ENCODE measurements at regions not wholly inside any gene's neighbourhood (a gene's known extent, or its start where the extent isn't known, plus 50 kb on each side); places are given as distances from the start of the nearest gene placed in this dataset.
A peak's percentile ranks its signal among the peaks of the same experiment; 100 is the strongest.
"Not testable (repeated sequence)": the region's sequence is repeated elsewhere in the genome, so short reads cannot be mapped to it uniquely, and the experiment has no call there.

DNA sequence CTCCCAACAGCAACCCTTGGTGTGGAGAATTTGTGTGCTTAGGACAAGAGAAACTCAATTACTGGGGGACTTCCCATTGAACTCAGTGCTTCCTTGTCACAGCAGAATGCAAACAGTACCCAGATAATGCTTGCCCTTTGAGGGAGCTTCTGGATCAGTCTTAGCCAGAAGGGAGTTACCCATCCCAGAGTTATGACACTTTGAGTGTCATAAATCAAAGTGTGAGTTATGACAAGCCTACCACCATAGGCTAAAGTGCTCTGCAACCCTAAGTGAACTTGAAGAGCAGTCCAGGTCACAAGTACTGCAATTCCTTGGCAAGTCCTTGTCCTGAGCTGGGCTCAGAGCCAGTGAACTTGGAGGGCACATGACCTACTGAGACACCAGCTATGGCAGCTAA is 1513.9 kb upstream of the PCDH10 start:
- DNase-seq (ENCODE audit: low spot score) = no peak
- intact Hi-C loops (cut with DNase I) = no loop called here

DNA sequence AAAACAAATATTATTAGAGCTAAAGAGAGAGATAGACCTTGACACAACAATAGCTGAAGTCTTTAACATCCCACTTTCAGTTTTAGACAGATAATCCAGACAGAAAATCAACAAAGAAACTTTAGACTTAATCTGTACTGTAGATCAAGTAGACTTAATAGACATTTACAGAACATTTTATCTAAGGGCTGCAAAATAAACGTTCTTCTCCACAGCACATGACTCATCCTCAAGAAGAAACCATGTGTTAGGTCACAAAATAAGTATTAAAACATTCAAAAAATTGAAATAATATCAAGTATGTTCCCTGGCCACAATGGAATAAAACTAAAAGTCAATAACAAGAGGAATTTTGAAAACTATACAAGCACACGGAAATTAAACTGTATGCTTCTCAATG is 1510.3 kb upstream of the PCDH10 start:
- no peak for DNase-seq (ENCODE audit: low spot score)
- intact Hi-C loops (cut with DNase I) = no loop called here

DNA sequence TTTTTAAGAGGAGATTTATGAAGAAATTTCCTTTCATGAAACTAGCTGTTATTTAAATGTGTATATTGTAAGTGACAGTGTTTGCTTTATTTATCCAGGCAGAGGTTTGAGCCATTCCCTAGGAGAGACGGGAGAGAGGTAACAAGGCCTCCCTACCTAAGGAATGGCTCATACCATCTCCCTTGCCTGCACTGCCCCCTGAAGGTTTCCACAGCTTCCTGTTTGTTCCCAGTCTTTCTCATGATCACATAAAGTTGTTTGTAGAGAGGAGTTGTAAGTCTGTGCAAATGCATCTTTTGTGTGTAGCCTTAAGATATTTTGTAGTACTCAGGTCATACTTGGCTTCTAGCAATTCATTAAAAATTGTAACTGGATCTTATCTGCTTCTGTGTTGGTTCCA is 1504.5 kb upstream of the PCDH10 start:
- intact Hi-C loops (cut with DNase I) = no loop called here
- no peak for DNase-seq (ENCODE audit: low spot score)

DNA sequence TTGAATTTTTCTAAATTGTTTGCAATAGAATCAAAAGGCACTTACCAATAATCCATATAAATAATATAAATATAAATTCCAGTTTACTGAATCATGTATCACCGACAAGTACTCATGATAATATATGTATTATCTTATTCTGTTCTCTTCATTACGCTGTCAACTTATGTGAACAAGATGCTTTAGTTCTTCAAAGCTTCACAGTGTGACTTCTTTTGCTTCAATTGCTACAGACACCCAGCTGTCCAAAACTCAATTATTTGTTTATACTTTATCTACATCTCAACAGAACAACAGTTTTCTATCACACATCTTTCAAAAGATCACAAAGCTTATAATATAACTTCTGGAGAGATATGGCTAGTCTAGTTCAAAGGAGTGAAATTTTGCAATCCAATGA is 1499.9 kb upstream of the PCDH10 start:
- intact Hi-C loops (cut with DNase I) = no loop called here

DNA sequence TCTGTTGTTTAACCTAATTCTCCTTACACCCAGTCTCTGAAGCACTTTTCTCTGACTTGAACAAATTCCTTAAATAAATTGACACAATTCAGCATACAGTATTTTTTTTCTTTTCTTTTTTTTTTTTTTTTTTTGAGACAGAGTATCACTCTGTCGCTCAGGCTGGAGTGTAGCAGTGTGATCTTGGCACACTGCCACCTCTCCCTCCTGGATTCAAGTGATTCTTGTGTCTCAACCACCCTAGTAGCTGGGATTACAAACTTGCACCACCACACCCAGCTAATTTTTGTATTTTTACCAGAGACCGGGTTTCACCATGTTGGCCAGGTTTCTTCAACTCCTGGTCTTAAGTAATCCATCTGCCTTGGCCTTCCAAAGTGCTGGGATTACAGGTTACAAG is 1498.1 kb upstream of the PCDH10 start:
- intact Hi-C loops (cut with DNase I) = no loop called here
- DNase-seq (ENCODE audit: low spot score) = no peak

More for the DNA sequence above, 1499.9 kb upstream of the PCDH10 start:
- no peak for DNase-seq (ENCODE audit: low spot score)

DNA sequence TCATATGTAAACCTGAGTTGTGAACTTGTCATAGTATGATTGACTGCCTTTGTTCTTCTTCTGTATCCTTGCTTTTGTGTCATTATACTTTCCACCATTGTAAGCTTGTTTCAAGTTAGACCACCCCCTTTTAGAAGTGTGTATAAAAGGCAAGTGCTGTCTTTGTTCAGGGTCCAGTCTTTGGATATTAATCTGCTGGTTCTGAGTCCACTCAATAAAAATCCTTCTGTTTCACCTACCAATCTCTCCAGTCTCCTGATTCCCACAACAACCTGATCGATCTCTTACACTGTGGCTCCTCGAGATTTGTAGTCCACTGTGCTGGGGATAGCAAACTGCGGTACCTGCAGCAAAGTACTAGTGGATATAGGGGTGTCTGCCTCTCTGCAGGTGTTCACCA is 1465.8 kb upstream of the PCDH10 start:
- intact Hi-C loops (cut with DNase I) = not testable (repeated sequence)

DNA sequence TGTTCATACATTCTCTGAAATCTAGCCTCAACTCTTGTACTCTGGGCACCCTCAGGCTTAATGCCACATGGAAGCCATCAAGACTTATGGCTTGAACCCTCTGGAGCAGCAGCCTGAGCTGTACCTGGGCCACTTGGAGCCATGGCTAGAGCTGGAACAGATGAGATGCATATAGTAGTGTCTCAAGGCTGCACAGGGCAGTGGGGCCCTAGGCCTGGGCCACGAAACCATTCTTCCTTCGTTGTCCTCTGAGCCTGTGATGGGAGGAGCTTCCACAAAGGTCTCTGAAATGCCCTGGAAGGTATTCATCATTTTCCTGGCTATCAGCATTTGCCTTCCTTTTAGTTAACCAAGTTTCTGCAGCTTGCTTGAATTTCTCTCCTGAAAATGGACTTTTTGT is 1427.2 kb upstream of the PCDH10 start:
- no peak for DNase-seq (ENCODE audit: low spot score)
- intact Hi-C loops (cut with DNase I) = no loop called here

More for the DNA sequence above, 1465.8 kb upstream of the PCDH10 start:
- not testable (repeated sequence) for DNase-seq (ENCODE audit: low spot score)

DNA sequence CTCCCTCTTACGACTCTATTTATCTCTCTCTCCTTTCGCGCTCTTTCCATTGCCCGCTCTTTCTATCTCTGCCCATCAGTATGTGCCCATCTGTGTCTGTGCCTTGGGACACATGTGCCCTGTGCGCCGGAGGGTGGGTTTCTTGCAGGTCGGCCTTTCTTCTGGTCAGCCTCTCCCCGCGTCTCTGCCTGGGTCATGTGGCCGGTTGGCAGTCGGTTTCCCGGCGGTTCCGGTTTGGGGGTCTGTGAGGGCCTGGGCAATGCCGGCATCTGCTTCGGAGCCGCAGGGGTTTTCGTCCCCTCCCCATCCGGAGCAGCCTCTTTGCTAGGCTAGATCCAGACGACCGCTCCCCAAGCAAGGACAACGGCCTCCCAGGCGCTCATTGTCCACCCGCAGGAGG is 1426.0 kb upstream of the PCDH10 start:
- intact Hi-C loops (cut with DNase I); DNase-seq (ENCODE audit: low spot score): not testable (repeated sequence)

DNA sequence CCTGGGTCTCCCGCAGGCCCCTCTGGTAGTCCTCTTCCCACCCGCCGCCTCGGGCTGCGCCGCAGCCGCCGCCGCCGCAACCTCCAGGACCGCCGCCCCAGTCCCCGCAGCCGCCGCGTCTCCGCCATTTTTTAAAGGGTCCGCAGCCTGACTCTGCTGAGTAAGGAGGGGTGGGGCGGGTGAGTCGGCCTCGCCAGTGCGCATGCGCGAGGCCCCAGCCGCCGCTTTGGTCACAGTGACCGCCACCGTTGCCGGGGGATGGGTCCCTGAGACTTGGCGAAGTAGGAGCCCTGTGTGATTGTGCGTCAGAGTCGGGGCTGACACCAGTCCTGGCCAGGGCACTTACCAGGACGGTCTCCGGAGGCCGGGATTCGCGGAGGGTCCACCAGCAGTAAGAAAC is 1424.2 kb upstream of the PCDH10 start:
- DNase-seq (ENCODE audit: low spot score) = peak; percentile 90
- intact Hi-C loops (cut with DNase I) = not testable (repeated sequence)

DNA sequence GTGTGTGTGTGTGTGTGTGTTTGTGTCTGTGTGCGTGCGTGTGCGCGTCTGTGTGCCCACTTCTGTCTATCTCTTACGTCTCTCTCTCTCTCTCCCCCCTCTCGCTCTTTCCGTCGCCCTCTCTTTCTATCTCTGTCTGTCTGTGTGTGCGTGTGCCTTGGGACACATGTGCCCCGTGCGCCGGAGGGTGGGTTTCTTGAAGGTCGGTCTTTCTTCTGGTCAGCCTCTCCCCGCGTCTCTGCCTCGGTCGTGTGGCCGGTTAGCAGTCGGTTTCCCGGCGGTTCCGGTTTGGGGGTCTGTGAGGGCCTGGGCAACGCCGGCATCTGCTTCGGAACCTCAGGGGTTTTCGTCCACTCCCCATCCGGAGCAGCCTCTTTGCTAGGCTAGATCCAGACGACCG is 1423.6 kb upstream of the PCDH10 start:
- intact Hi-C loops (cut with DNase I); DNase-seq (ENCODE audit: low spot score): not testable (repeated sequence)

DNA sequence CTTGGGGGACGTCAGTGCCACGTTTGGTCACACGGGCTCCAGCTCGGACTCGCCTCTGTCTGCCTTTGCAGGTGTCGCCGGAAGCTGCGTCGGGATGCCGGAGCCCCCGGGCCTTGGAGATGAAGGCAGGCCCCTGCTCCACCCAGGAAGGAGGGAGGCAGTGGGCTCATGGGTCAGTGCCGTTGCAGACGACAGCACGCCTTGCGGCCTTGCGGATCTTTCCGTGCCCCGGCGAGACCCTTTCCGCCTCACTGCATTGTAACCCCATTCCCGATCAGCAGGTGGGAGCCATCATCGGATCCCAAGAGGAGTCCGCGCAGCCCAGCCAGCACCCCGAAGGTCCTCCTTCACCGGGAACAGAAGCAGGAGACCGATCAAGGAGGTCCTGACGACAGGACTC is 1422.2 kb upstream of the PCDH10 start:
- DNase-seq (ENCODE audit: low spot score); intact Hi-C loops (cut with DNase I): not testable (repeated sequence)

DNA sequence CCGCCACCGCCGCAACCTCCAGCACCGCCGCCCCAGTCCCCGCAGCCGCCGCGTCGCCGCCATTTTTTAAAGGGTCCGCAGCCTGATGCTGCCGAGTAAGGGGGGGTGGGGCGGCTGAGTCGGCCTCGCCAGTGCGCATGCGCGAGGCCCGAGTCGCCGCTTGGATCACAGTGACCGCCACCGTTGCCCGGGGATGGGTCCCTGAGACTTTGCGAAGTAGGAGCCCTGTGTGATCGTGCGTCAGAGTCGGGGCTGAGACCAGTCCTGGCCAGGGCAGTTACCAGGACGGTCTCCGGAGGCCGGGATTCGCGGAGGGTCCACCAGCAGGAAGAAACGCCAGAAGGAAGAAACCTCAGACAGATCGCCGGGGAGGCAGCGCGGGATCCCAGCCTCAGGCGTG is 1421.7 kb upstream of the PCDH10 start:
- DNase-seq (ENCODE audit: low spot score); intact Hi-C loops (cut with DNase I): not testable (repeated sequence)

DNA sequence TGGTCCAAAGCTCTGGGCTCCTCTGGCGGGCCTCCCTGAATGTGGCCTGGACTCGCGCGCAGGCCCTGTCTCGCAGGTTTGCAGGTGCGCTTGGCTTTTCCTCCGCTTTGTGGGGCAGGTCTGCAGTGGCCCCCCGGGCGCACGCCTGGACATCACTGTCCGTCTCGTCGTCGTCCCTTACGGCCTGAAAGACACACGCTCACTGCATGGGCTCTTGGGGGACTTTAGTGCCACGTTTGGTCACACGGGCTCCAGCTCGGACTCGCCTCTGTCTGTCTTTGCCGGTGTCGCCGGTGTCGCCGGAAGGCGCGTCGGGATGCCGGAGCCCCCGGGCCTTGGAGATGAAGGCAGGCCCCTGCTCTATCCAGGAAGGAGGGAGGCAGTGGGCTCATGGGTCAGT is 1419.9 kb upstream of the PCDH10 start:
- intact Hi-C loops (cut with DNase I); DNase-seq (ENCODE audit: low spot score): not testable (repeated sequence)

DNA sequence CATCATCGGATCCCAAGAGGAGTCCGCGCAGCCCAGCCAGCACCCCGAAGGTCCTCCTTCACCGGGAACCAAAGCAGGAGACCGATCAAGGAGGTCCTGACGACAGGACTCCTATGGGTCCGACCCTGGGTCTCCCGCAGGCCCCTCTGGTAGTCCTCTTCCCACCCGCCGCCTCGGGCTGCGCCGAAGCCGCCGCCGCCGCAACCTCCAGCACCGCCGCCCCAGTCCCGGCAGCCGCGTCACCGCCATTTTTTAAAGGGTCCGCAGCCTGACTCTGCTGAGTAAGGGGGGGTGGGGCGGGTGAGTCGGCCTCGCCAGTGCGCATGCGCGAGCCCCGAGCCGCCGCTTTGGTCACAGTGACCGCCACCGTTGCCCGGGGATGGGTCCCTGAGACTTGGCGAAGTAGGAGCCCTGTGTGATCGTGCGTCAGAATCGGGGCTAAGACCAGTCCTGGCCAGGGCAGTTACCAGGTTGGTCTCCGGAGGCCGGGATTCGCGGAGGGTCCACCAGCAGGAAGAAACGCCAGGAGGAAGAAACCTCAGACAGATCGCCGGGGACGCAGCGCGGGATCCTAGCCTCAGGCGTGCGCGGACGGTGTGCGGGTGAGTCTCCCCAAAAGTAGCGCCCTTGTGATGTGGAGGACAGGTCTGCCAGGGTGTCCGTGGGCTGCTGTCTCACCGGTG is 1419.2 kb upstream of the PCDH10 start:
- intact Hi-C loops (cut with DNase I); DNase-seq (ENCODE audit: low spot score): not testable (repeated sequence)

DNA sequence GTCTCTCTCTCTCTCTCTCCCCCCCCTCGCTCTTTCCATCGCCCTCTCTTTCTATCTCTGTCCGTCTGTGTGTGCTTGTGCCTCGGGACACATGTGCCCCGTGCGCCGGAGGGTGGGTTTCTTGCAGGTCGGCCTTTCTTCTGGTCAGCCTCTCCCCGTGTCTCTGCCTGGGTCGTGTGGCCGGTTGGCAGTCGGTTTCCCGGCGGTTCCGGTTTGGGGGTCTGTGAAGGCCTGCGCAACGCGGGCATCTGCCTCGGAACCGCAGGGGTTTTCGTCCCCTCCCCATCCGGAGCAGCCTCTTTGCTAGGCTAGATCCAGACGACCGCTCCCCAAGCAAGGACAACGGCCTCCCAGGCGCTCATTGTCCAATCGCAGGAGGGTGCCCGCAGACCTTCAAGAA is 1418.5 kb upstream of the PCDH10 start:
- DNase-seq (ENCODE audit: low spot score); intact Hi-C loops (cut with DNase I): not testable (repeated sequence)

DNA sequence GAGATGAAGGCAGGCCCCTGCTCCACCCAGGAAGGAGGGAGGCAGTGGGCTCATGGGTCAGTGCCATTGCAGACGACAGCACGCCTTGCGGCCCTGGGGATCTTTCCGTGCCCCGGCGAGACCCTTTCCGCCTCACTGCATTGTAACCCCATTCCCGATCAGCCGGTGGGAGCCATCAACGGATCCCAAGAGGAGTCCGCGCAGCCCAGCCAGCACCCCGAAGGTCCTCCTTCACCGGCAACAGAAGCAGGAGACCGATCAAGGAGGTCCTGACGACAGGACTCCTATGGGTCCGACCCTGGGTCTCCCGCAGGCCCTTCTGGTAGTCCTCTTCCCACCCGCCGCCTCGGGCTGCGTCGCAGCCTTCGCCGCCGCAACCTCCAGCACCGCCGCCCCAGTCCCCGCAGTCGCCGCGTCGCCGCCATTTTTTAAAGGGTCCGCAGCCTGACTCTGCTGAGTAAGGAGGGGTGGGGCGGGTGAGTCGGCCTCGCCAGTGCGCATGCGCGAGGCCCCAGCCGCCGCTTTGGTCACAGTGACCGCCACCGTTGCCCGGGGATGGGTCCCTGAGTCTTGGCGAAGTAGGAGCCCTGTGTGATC is 1417.0 kb upstream of the PCDH10 start:
- DNase-seq (ENCODE audit: low spot score); intact Hi-C loops (cut with DNase I): not testable (repeated sequence)

DNA sequence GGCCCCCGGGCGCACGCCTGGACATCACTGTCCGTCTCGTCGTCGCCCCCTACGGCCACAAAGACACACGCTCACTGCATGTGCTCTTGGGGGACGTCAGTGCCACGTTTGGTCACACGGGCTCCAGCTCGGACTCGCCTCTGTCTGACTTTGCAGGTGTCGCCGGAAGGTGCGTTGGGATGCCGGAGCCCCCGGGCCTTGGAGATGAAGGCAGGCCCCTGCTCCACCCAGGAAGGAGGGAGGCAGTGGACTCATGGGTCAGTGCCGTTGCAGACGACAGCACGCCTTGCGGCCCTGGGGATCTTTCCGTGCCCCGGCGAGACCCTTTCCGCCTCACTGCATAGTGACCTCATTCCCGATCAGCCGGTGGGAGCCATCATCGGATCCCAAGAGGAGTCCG is 1414.8 kb upstream of the PCDH10 start:
- intact Hi-C loops (cut with DNase I); DNase-seq (ENCODE audit: low spot score): not testable (repeated sequence)

DNA sequence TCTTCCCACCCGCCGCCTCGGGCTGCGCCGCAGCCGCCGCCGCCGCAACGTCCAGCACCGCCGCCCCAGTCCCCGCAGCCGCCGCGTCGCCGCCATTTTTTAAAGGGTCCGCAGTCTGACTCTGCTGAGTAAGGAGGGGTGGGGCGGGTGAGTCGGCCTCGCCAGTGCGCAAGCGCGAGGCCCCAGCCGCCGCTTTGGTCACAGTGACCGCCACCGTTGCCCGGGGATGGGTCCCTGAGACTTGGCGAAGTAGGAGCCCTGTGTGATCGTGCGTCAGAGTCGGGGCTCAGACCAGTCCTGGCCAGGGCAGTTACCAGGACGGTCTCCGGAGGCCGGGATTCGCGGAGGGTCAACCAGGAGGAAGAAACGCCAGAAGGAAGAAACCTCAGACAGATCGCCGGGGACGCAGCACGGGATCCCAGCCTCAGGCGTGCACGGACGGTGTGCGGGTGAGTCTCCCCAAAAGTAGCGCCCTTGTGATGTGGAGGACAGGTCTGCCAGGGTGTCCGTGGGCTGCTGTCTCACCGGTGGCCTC is 1414.2 kb upstream of the PCDH10 start:
- peak; percentile 87 for DNase-seq (ENCODE audit: low spot score)
- intact Hi-C loops (cut with DNase I) = not testable (repeated sequence)

DNA sequence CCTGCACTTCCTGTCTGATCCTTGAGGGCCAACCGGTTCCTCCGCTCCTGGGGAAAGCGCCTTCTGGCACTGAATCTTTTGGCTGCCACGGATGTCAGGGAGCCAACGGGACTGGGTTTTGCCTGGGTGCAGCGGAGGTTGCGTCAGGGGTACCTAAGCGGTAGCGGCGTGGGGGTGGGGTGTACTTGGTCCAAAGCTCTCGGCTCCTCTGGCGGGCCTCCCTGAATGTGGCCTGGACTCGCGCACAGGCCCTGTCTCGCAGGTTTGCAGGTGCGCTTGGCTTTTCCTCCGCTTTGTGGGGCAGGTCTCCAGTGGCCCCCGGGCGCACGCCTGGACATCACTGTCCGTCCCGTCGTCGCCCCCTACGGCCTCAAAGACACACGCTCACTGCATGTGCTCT is 1410.1 kb upstream of the PCDH10 start:
- DNase-seq (ENCODE audit: low spot score) = peak; percentile 44
- intact Hi-C loops (cut with DNase I) = not testable (repeated sequence)

DNA sequence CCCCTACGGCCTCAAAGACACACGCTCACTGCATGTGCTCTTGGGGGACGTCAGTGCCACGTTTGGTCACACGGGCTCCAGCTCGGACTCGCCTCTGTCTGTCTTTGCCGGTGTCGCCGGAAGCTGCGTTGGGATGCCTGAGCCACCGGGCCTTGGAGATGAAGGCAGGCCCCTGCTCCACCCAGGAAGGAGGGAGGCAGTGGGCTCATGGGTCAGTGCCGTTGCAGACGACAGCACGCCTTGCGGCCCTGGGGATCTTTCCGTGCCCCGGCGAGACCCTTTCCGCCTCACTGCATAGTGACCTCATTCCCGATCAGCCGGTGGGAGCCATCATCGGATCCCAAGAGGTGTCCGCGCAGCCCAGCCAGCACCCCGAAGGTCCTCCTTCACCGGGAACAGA is 1407.3 kb upstream of the PCDH10 start:
- intact Hi-C loops (cut with DNase I) = not testable (repeated sequence)
- peak; percentile 30 for DNase-seq (ENCODE audit: low spot score)
